ENCODE measurements at regions not wholly inside any gene's neighbourhood (a gene's known extent, or its start where the extent isn't known, plus 50 kb on each side); places are given as distances from the start of the nearest gene placed in this dataset.

DNA sequence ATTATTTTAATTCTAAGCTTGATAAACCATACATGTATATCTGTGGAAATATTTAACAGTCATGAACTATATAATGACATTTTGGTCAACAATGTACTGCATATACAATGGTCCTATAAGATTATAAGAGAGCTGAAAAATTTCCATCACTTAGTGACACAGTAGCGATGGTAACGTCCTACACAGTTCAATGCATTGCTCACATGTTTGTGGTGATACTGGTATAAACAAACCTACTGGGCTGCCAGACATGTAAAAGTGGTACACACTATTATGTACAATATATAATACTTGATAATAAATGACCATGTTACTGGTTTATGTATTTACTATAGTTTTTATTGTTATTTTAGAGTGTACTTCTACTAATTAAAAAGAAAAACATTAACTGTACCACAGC is 841.9 kb downstream of the LTN1 start:
- Histone ChIP-seq H3K9me3 (no peaks in the 10 kb centered on the region), H3K4me1 (no peaks in the 10 kb centered on the region), H3K36me3 (no peaks in the 10 kb centered on the region), H3K27ac (no peak overlapping the region), H3K27me3 (no peaks in the 10 kb centered on the region), H3K4me3 (no peak overlapping the region)
- intact Hi-C loops (cut with DNase I): no loop called here
- TF ChIP-seq, protein P1, sequence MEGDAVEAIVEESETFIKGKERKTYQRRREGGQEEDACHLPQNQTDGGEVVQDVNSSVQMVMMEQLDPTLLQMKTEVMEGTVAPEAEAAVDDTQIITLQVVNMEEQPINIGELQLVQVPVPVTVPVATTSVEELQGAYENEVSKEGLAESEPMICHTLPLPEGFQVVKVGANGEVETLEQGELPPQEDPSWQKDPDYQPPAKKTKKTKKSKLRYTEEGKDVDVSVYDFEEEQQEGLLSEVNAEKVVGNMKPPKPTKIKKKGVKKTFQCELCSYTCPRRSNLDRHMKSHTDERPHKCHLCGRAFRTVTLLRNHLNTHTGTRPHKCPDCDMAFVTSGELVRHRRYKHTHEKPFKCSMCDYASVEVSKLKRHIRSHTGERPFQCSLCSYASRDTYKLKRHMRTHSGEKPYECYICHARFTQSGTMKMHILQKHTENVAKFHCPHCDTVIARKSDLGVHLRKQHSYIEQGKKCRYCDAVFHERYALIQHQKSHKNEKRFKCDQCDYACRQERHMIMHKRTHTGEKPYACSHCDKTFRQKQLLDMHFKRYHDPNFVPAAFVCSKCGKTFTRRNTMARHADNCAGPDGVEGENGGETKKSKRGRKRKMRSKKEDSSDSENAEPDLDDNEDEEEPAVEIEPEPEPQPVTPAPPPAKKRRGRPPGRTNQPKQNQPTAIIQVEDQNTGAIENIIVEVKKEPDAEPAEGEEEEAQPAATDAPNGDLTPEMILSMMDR (IDR thresholded peaks at IDR 0.05): no peak
- TF ChIP-seq POLR2A (IDR thresholded peaks at IDR 0.05) (no peak), POLR2AphosphoS5 (IDR thresholded peaks at IDR 0.05; ENCODE audit: insufficient read depth in 1 of 2, low read depth in 1 of 2) (no peak)
- no peak for DNase-seq (ENCODE audit: extremely low spot score in 2 of 2)

DNA sequence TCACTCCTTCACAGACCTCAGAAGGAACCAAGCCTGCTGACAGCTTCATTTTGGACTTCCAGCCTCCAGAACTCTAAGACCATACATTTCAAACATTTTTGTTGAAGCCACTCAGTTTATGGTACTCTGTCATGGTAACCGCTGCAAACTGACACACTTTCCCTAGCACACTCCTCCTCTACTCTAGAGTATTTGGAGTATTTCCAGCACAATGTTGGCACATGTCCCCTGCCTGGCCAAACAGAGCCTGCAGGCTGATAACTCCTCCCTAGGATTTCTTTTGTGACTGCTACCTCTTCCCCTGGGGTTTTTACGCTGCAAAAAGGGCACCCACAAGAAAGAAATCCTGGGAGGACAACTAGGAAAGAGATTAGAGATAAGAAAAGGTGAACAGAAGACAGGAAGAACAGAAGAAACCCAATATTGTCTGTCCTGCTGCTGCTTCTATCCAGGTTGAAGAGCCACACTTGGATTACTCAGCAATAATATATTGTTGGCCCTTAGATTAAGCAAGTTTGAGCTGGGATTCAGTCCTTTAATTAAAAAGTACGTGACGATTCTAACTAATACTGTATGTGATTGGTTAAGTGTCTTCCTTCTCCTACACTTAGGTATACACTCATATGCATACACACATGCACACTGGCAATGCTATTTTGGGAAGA is 844.1 kb downstream of the LTN1 start:
- no peak for DNase-seq (ENCODE audit: extremely low spot score in 2 of 2)
- no peak overlapping the region for H3K27ac ChIP-seq
- TF ChIP-seq, protein P1 (IDR thresholded peaks at IDR 0.05): no peak
- TF ChIP-seq POLR2A (IDR thresholded peaks at IDR 0.05) (no peak), POLR2AphosphoS5 (IDR thresholded peaks at IDR 0.05; ENCODE audit: insufficient read depth in 1 of 2, low read depth in 1 of 2) (no peak)
- no peaks in the 10 kb centered on the region for H3K9me3 ChIP-seq
- intact Hi-C loops (cut with DNase I): no loop called here
- no peak overlapping the region for H3K4me3 ChIP-seq
- H3K36me3 ChIP-seq: no peaks in the 10 kb centered on the region
- no peaks in the 10 kb centered on the region for H3K27me3 ChIP-seq
- H3K4me1 ChIP-seq: no peaks in the 10 kb centered on the region

DNA sequence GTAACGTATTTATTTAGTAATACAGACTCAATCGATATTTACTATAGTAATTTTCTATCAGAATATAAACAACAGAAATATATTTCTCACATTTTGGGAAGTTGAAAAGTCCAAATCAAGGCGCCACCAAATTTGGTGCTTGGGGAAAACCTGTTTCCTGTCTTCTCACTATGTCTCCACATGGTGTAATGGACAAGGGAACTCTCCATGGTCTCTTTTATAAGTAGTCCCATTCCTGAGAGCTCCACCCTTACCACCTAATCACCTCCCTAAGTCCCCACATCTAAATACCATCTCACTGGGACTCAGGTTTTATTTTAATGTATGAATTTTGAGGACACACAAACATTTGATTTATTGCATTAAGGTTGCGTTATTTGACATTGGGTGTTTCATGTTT is 848.0 kb downstream of the LTN1 start:
- no peak overlapping the region for H3K27ac ChIP-seq
- no peaks in the 10 kb centered on the region for H3K36me3 ChIP-seq
- no peak overlapping the region for H3K4me3 ChIP-seq
- intact Hi-C loops (cut with DNase I): no loop called here
- DNase-seq (ENCODE audit: extremely low spot score in 2 of 2): no peak
- no peaks in the 10 kb centered on the region for H3K27me3 ChIP-seq
- TF ChIP-seq POLR2AphosphoS5 (IDR thresholded peaks at IDR 0.05; ENCODE audit: insufficient read depth in 1 of 2, low read depth in 1 of 2) (no peak), POLR2A (IDR thresholded peaks at IDR 0.05) (no peak)
- TF ChIP-seq, protein P1 (IDR thresholded peaks at IDR 0.05): no peak
- no peaks in the 10 kb centered on the region for H3K4me1 ChIP-seq
- H3K9me3 ChIP-seq: no peaks in the 10 kb centered on the region

DNA sequence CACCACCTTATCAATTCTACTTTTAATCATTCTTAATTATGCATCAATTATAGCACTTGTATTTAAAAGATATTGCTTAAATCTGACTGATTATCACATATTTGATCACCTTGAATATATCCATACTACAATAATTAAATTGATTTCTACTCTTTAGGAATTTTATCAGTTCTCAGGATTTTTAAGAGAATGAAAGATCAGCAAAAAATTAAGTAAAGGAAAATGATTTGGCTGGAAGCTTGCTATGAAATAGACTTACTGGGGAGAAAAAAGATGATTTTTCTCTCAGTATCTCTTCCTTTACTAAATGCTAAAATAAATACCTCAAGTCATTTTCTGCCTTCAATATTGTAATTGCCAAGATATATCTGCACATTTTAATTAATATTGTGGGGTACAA is 848.6 kb downstream of the LTN1 start:
- no peaks in the 10 kb centered on the region for H3K27me3 ChIP-seq

DNA sequence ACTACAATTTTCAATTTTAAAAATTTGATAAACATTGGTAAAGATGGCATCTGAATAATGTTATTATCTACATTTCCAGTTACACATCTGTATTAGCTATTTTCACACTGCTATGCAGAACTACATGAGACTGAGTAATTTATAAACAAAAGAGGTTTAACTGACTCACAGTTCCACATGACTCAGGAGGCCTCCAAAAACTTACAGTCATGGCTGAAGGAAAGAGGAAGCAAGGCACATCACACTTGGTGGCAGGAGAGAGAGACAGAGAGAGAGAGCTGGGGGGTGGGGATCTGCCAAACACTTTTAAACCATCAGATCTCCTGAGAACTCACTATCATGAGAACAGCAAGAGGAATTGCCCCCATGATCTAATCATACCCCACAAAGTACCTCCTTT is 850.0 kb downstream of the LTN1 start:
- Histone ChIP-seq H3K27ac (no peak overlapping the region), H3K9me3 (no peaks in the 10 kb centered on the region), H3K4me1 (no peaks in the 10 kb centered on the region), H3K4me3 (no peak overlapping the region), H3K36me3 (no peaks in the 10 kb centered on the region), H3K27me3 (no peaks in the 10 kb centered on the region)
- TF ChIP-seq POLR2AphosphoS5 (IDR thresholded peaks at IDR 0.05; ENCODE audit: insufficient read depth in 1 of 2, low read depth in 1 of 2) (peak in 1 of 2 donors; percentile 11), POLR2A (IDR thresholded peaks at IDR 0.05) (no peak)
- TF ChIP-seq, protein P1 (IDR thresholded peaks at IDR 0.05): no peak
- intact Hi-C loops (cut with DNase I): no loop called here
- DNase-seq (ENCODE audit: extremely low spot score in 2 of 2): no peak

More for the DNA sequence above, 848.6 kb downstream of the LTN1 start:
- Histone ChIP-seq H3K4me3 (no peak overlapping the region), H3K36me3 (no peaks in the 10 kb centered on the region), H3K9me3 (no peaks in the 10 kb centered on the region), H3K27ac (no peak overlapping the region), H3K4me1 (no peaks in the 10 kb centered on the region)
- DNase-seq (ENCODE audit: extremely low spot score in 2 of 2): no peak
- TF ChIP-seq, protein P1 (IDR thresholded peaks at IDR 0.05): no peak
- TF ChIP-seq POLR2A (IDR thresholded peaks at IDR 0.05): no peak
- no peak for TF ChIP-seq POLR2AphosphoS5 (IDR thresholded peaks at IDR 0.05; ENCODE audit: insufficient read depth in 1 of 2, low read depth in 1 of 2)
- intact Hi-C loops (cut with DNase I): no loop called here

Measured in vagina (tissue), 2 donors.